HG03095 (cell line): ENCODE measurements at regions not wholly inside any gene's neighbourhood (a gene's known extent, or its start where the extent isn't known, plus 50 kb on each side); places are given as distances from the start of the nearest gene placed in this dataset.

Source experiments
- ATAC-seq: cut with Tn5 transposase; IDR thresholded peaks from one replicate; pipeline ENCODE4 v1.9.1; 2021; ENCODE audit warnings: moderate library complexity; ENCODE audit not compliant: unreplicated experiment

GRCh38 chr5:168005936-168006335 is 285.5 kb upstream of the WWC1 start:
- ATAC-seq = no peak

GRCh38 chr5:168006456-168007130 is 284.9 kb upstream of the WWC1 start:
- ATAC-seq = no peak

- ATAC-seq = no peak
Observed at GRCh38 chr5:168007286-168007685, 284.2 kb upstream of the WWC1 start.

GRCh38 chr5:168008555-168008954 is 282.9 kb upstream of the WWC1 start:
- no peak for ATAC-seq

- no peak for ATAC-seq
Observed at GRCh38 chr5:168011096-168011495, 280.3 kb upstream of the WWC1 start.

GRCh38 chr5:168012006-168012405 is 279.4 kb upstream of the WWC1 start:
- no peak for ATAC-seq

- ATAC-seq = no peak
Observed at GRCh38 chr5:168013546-168013945, 277.9 kb upstream of the WWC1 start.

GRCh38 chr5:168014433-168015123 is 276.9 kb upstream of the WWC1 start:
- ATAC-seq = no peak

- ATAC-seq = no peak
Observed at GRCh38 chr5:168015506-168015905, 275.9 kb upstream of the WWC1 start.

GRCh38 chr5:168017313-168017712 is 274.1 kb upstream of the WWC1 start:
- no peak for ATAC-seq

- no peak for ATAC-seq
Observed at GRCh38 chr5:168019143-168019542, 272.3 kb upstream of the WWC1 start.

- no peak for ATAC-seq
Observed at GRCh38 chr5:168020542-168021294, 270.7 kb upstream of the WWC1 start.

- ATAC-seq = no peak
Observed at GRCh38 chr5:168022446-168023169, 268.8 kb upstream of the WWC1 start.

- no peak for ATAC-seq
Observed at GRCh38 chr5:168023191-168023590, 268.3 kb upstream of the WWC1 start.

- no peak for ATAC-seq
Observed at GRCh38 chr5:168024306-168024705, 267.1 kb upstream of the WWC1 start.

- ATAC-seq = no peak
Observed at GRCh38 chr5:168027007-168027406, 264.4 kb upstream of the WWC1 start.

- ATAC-seq = no peak
Observed at GRCh38 chr5:168030912-168031311, 260.5 kb upstream of the WWC1 start.

- no peak for ATAC-seq
Observed at GRCh38 chr5:168031614-168032013, 259.8 kb upstream of the WWC1 start.

GRCh38 chr5:168039039-168039438 is 252.4 kb upstream of the WWC1 start:
- ATAC-seq = no peak

- ATAC-seq = no peak
Observed at GRCh38 chr5:168039566-168040248, 251.7 kb upstream of the WWC1 start.

- no peak for ATAC-seq
Observed at GRCh38 chr5:168041583-168041982, 249.9 kb upstream of the WWC1 start.
